GM12892 (cell line): ENCODE measurements at regions not wholly inside any gene's neighbourhood (a gene's known extent, or its start where the extent isn't known, plus 50 kb on each side); places are given as distances from the start of the nearest gene placed in this dataset.

Source experiments
- POLR2A ChIP-seq: IDR thresholded peaks from 2 replicates; pipeline ENCODE4 v1.6.1; 2011; ENCODE audit warnings: low read depth, low read length, control low read depth
- POLR2AphosphoS5 ChIP-seq: IDR thresholded peaks from 2 replicates; pipeline ENCODE4 v1.6.1; 2011; ENCODE audit warnings: low read depth, low read length, control low read depth

GRCh38 chr5:119814655-119815054 is 185.3 kb downstream of the FAM170A start:
- no peak for TF ChIP-seq POLR2AphosphoS5
- TF ChIP-seq POLR2A, result no peak
